Muscle of arm (tissue), 1 donor: ENCODE measurements at regions not wholly inside any gene's neighbourhood (a gene's known extent, or its start where the extent isn't known, plus 50 kb on each side); places are given as distances from the start of the nearest gene placed in this dataset.

Source experiments
- DNase-seq: peaks from one replicate; pipeline ENCODE4 v3.0.0-alpha.2; 2013

DNA sequence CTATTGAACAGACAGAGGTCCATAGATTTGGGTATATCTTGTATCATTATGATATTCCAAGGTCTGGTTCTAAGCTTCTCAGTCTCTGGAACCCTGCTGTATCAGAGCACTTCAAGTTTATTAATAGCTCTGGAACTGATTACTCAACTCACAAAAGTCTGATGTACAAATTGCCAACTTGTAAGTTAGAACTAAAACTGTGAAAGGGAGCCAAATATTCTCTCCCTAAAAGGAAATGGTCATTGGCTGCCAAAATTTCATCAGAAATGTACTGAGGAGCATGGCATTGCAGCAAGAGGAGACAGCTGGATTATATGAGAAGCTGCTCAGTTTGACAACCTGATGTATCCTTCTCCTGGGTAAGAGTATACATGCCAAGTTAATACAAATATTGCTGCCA, 828.8 kb upstream of the SEL1L start:
- no peak for DNase-seq

DNA sequence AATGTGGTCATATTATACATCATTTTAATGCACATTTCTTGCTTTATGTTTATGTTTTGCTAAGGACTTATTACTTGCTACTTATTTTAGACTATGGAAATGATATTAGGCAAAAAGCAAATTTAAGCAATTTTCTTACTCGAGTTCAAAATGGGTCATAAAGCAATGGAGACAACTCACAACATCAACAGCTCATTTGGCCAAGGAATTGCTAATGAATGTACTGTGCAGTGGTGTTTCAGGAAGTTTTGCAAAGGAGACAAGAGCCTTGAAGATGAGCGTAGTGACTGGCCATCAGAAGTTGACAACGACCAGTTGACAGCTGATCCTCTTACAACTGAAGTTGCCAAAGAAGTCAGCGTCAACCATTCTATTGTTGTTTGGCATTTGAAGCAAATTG, 831.8 kb upstream of the SEL1L start:
- DNase-seq: no peak

DNA sequence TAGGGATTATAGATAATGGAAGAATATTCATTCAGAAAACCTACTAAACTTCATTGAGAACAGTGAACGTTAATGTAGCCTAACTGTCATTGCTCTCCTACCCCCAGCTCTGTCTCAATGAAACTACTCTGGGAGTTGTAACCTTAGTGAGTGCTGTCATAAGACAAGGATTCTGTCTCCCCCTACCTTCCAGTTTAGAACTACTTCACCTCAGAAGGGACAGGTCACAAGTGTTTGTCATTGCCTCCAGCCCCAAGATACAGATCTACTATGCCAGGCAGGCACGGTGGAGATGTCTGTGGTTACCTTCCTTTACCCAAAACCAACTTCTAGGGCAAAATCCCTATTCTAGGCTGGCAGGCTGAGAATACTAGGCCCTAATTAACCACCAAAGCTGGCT, 833.1 kb upstream of the SEL1L start:
- no peak for DNase-seq

DNA sequence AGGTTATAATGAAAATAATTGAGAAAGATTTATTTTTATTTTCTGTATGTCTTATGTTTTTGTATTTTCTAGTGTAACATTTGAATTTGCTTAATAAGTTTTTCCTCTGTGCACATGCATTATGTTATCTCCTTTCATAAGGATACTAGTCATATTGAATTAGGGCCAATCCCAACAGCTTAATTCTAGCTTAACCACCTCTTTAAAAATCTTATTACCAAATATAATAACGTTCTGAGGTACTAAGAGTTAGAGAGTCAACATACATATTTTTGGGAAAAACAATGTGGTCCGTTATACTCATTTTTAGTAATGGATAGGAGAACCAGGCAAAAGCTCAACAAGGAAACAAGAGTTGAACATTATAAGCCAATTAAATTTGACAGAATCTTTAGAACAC, 845.6 kb upstream of the SEL1L start:
- DNase-seq: no peak

DNA sequence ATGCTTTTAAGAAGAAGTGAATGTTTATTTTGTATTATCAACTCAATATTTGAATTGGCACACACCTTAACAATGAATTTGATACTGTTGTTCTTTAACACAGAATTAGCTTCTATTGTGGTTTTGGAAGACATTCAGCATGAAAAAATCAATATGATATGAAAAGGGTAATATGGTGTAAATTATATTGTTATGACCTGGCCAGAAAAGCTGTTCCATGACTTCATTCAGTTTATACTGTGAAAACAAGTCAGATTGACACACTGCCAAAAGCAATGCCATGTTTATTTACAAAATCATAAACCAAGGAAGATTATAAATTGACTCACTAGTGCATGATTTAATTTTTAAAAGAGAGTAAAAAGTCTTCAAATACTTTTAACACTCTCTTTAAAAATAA, 851.4 kb upstream of the SEL1L start:
- no peak for DNase-seq

DNA sequence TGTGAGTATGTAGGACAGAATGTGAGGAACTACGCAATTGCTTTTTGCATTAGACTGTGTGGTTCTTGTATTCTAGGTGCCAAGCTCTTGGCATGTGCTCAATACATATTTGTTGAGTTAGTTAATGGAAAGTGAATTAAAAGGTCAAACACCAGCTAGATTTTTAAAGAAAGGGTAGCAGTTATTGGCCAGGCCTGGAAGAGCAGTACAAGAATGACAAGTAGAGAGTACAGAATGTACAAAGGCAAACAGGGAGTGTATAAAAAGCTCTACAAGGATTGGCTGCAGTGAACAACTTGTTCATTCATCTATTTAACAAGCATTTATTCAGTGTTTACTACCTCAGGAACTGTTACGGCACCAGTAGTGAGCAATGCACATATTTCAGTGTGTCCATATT, 854.0 kb upstream of the SEL1L start:
- DNase-seq: no peak

DNA sequence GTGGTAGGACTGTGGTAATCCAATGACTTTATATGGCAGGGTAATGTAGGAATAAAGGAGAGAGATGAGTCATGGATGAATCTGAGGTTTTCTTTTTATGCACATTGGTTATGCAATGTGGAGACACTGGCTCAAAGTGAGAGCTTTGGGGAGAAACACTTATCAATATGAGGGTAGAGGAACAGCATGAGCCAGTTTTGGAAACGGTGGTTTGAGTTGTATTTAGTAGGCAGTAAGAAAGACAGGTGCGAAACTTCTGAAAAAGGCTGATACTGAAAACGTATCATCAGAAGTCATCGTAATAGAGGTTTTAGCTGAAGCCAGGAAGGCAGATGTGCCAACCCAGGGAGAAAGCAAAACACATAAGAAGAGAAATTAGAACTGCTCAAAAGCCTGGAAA, 854.8 kb upstream of the SEL1L start:
- DNase-seq: no peak

DNA sequence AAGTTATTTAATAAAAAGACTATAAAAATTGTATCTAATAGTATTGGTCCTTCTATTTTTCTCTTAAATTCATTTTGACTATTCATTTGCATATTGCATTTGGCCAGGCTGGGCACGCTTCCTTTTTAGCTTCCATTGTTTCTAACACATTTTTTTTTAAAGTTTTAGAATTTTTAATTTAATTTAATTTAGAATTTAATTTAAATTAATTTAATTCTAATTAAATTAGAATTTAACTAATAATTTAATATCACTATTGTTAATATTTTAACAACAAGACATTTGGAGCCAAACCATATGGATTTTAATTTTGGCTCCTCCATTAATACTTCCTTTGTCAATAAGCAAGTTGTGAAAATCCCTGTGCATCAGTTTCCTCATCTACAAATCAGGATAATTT, 856.9 kb upstream of the SEL1L start:
- no peak for DNase-seq

DNA sequence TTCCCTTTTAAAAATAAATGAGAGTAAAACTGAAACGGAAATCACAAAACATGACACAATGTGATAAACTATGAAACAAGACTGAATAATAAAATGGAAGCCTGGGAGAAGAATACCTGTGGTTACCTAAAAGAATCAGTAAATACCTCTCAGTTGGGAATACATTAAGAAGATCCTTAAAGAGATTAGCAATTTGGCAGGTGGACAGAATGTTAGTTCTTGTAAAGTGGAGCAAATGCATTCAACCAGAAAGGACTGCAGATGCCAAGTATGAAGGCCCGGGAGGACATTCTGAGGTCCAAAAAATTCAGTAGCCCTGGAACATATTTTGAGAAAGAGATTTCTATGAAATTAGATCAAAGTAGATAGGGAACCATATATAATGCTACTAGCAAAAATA, 861.3 kb upstream of the SEL1L start:
- DNase-seq: no peak

DNA sequence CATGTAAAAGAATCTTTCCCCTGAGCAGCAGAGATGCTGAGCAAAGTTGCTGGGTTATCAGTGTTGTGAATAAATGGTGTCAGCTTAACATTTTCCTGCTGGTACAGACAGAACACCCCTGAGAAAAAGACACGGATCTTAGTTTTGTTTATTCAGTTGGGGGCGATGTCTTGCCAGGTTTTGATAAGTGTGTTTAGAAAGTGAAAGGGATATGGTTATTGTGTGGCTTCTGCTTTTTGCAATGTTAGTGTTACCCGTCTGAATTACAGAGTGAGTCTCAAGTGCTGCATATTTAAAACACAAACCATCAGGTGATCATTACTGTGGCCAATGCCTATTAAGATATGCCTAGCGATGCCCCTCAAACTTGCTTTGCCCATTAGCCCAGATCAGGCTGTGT, 864.6 kb upstream of the SEL1L start:
- DNase-seq: no peak

DNA sequence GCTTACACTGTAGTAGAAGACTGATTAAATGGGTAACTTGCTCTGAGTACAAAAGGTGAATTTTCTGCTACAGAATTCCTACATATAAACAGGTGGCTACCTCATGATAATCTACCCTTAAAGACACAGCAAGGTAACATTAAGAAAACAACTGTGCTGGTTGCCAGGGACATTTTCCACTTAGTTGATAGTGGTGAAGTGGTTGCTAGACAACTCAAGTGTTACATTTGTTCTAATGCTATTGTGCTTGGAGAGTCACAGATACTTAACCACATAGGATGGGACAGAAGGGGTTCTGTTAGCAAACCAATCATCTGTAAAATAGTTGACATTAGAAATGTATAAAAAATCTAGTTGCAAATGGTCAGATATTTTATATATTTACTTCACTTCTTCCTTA, 870.3 kb upstream of the SEL1L start:
- DNase-seq: no peak

DNA sequence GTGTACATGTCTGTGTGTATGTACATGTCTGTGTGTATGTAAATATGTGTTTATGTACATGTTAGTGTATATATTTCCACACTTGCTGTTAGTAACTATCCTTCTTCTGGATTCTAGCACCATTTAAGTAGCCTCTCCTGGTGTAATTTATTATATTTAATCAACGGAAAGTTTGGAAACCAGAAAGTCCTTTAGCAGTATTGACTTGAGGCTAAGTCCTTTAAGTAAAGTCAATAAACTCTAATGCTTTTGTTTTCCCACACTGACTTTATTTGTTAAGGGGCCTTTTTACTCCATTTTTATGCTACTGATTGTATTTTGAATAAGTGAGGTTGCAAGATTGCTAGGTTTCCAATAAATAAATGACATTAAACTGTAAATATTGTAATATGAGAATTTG, 876.4 kb upstream of the SEL1L start:
- no peak for DNase-seq

DNA sequence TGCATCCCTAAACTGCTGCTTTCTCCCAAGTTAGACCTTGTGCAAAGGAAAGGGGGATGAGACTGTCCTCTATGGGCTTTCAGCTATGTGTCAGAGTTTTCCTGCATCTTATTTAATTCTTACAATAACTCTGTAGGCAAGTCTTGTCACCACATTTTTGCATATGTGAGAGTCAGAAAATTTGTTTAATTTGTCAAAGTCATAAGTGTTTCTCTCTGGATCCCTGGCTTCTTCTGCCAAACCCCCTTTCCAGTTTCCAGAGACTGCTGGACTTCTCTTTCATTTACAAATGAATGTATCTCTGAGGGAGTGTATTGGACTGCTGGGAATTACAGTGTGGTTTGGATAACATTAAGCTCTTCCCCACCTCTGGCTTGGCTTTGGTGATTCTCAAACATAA, 877.6 kb upstream of the SEL1L start:
- DNase-seq: no peak

DNA sequence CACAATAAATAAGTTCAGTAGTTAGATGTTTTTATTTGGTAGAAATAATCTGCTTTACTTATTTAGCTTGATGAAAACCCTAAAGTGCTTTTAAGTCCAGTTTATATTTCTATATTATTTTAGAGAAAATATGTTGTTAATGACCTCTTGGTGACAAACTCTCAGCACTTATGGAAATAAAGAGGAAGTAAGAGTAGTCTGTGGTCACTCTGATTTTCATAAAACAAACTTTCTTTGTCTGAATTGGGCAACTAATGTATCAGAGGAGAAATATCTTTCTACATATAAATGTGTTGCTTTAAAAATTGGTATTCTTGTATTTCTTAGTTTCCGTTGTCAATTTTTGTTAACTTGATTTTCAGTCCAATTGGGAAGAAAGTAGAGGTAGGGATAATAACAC, 878.9 kb upstream of the SEL1L start:
- no peak for DNase-seq

DNA sequence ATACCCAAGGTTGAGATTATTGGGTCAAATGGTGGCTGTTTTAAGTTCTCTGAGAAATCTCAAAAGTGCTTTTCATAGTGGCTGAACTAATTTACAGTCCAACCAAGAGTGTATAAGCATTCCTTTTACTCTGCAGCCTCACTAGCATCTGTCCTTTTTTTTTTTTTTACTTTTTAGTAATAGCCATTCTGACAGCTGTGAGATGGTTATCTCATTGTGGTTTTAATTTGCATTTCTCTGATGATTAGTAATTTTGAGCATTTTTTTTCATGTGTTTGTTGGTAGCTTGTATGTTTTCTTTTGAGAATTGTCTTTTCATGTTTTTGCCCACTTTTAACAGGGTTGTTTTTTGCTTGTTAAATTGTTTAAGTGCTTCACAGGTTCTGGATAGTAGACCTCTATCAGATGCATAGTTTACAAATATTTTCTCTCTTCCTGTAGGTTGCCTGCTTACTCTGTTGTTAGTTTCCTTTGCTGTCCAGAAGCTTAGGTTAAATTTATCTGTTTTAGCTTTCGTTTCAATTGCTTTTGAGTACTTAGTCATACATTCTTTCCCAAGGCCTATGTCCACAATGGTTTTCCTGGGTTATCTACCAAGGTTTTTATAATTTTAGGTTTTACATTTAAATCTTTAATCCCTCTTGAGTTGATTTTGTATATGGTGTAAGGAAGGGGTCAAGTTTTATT, 881.3 kb upstream of the SEL1L start:
- DNase-seq: no peak

DNA sequence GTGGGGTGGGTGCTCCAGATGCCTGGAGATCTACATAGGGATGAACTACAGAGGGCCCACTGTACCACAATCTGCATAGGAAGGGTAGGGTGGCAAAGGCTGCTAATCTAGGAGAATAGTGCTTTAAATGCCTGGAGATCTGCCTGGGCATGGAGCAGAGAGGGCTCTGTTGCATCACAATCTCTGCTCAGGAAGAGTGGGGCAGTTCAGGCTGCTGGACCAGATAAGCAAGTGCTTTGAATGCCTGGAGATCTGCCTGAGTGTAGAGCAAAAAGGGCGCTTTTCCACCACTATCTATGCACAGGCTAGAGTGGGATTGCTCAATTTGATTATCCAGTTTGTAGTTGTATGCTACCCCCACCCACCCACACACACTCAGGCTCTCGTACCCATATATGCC, 886.3 kb upstream of the SEL1L start:
- DNase-seq: no peak

DNA sequence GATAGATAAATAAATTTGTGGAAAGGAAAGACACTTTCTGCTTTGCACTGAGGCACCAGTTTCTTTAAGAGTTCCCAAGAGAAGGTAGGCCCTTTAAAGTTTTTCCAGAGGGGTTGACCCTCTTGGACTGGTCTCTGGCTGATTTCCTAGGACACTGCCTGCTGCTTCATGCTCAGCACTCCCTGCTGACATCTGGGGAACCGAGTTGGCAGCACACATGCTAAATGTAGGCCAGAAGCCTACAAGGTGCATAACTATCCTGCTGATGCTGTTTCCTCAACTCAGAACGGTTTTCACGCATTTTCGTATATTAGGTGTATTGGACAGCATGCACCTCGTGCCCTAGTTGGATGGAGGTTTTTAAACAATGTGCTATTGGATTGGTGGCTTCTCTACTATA, 887.2 kb upstream of the SEL1L start:
- peak; percentile 16 for DNase-seq

DNA sequence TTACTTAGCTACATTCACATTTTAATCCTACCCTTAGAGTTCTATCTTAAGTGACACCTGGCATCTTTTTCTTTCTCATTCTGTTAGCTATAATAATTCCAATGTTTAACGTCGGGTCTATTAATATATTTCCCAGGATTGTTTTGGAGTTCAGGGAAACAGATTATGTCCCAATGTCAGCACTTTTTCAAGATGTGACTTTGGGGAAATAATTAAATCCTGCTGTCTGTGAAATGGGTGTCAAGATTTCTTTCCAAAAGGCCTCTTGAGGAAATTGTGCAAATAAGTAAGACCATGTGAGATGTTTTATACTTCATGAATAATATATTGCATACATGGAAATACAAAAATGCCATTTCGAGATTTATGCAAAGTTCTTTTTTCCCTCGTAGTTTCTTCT, 887.6 kb upstream of the SEL1L start:
- DNase-seq: peak; percentile 14

DNA sequence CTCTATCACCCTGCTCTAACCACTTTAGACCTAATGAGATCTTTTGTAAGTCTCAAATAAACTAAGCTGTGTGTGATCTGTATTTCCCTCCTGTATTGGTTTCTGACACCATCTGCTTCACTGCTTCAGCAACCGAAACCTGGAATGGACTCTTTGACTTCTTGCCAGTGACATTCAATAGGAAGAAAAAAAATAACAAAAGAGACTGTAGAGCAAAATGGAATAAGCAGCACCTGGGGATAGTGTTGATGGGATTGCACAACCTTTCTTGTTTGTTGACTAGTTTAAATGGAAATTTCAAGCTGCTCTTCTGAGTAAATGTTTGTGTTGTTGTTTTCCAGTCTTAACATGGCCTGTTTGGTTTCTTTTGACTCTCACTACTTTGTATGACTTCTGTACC, 888.6 kb upstream of the SEL1L start:
- peak; percentile 31 for DNase-seq

DNA sequence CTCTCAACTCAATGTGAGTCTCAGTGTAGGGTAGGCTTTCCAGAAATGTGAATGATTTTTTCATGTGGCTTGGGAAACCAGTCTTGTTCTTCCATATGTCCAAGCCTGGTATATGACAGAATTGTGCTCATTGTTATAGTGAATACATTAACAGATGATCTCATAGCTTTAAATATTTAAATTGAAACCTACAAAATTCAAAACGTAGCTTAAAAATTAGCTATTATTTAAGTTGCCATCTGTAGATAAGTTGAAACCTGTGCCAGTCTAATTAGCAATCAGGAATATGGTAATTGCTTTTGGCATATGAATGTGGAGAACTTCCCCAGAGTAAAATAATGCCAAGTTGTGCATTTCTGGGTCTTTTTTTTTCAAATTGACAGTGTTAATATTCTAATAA, 891.6 kb upstream of the SEL1L start:
- DNase-seq: no peak

DNA sequence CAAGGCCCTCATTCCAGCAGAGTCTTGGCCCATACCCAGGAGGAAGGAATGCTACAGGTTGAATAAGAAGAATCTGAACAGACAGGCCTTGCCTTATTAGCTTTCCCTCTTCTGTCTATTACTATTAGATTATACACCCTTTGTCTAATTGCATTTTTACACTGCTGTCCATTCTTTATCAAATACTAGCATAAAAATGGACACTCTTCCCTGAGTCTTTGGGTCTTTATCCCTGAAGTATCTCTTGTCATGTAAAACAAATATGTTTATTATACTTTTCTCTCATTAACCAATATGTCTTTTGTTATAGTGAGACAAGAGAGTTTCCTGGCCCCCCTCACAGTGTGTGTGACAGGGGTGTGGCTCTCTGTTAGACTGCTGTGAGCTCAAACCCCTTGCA, 897.4 kb upstream of the SEL1L start:
- no peak for DNase-seq

DNA sequence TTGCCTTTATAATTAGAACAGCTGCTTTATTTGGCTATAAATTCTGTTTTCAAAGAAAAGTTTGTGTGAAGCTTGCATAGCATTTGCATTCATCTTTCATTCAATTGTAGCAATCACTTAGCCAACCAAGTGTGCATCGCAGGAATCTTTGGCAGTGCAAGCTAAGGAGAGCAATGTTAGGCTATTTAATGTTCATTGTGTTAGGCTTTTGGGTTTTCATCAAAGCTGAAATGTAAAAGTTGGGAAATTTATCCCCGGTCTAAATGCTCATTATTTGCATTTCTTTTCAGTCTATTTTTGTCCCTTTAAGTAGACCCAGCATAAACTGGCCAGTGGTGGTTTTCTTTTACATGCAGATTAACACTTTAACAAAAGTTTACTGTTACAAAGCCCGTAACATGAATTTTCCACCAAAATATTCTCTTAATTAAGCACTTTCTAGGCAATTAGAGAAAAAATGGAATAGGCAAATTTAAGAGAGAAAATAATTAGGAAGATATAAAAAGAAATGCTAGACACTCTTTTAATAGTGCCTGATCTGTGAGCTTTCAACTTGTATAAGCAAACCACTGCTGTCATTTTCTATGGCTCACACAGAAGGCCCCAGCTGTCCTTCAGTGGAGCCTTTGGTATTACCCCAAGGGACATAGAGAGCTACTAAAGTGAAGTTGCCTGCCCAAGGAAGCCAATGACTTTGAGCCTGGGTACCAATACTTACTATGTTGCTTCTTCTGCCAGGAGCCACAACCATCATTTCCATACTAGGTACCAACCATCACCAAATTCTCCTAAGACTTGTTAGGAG, 898.9 kb upstream of the SEL1L start:
- no peak for DNase-seq

DNA sequence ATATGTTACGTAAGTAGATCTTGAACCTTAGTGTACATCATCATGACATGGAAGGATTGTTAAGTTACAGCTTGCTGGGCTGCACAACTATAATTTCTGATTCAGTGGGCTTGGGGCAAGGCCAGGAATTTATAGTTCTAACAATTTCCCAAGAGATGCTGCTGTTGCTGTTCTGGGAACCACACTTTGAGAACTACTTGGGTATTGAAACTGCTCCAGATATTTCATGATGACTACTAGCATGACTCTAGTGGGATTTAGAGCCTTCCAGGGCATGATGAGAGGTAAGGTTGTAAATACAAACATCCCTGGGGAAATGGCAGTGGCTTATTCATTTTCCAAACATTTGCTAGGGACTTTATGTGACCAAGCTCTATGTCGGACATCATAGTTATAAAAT, 904.8 kb upstream of the SEL1L start:
- DNase-seq: no peak

DNA sequence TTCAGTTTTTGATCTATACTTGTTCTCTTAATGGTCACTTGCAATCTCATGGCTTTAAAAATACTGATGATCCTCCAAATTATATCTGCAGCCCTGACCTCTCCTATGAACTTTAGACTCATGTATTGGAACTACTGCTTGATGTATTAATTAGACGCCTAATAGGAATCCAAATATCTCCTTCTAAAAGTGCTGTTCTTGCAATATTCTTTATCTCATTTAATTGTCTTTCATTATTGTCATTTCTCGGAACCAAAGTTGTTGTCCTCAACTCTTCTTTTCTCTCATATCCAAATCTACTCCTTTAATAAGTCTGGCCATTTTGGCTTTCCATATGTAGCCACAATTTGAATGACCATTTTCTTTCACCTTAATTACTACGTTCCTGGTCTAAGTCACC, 907.6 kb upstream of the SEL1L start:
- DNase-seq: no peak
